Stimulated activated CD4-positive, alpha-beta T cell treated with anti-CD3 and anti-CD28 coated beads, TNF-alpha, amount 100 ng/mL, for 24 hours (primary cell): ENCODE measurements at regions not wholly inside any gene's neighbourhood (a gene's known extent, or its start where the extent isn't known, plus 50 kb on each side); places are given as distances from the start of the nearest gene placed in this dataset.
"Not testable (repeated sequence)": the region's sequence is repeated elsewhere in the genome, so short reads cannot be mapped to it uniquely, and the experiment has no call there.

ENCODE experiments used
- DNase-seq, 3 experiments: peaks; one replicate each; pipeline ENCODE4 v3.0.0-alpha.2; 2020; ENCODE audit warnings: low read depth in 3 of 3

- no peak for DNase-seq
Observed at GRCh38 chr10:84571146-84571545, 242.8 kb downstream of the CCSER2 start.

- DNase-seq: no peak
Observed at GRCh38 chr10:84574102-84574501, 245.7 kb downstream of the CCSER2 start.

- no peak for DNase-seq
Observed at GRCh38 chr10:84581976-84582375, 253.6 kb downstream of the CCSER2 start.

GRCh38 chr10:84583501-84583900, 255.1 kb downstream of the CCSER2 start:
- DNase-seq: no peak

GRCh38 chr10:84587789-84588188, 259.4 kb downstream of the CCSER2 start:
- DNase-seq: no peak

- DNase-seq: no peak
Observed at GRCh38 chr10:84588426-84588825, 260.0 kb downstream of the CCSER2 start.

- DNase-seq: no peak
Observed at GRCh38 chr10:84588971-84589370, 260.6 kb downstream of the CCSER2 start.

GRCh38 chr10:84589526-84590205, 261.3 kb downstream of the CCSER2 start:
- no peak for DNase-seq

GRCh38 chr10:84590327-84591193, 262.2 kb downstream of the CCSER2 start:
- DNase-seq: no peak

GRCh38 chr10:84593506-84593905, 265.1 kb downstream of the CCSER2 start:
- no peak for DNase-seq

- DNase-seq: no peak
Observed at GRCh38 chr10:84596585-84596984, 268.2 kb downstream of the CCSER2 start.

- no peak for DNase-seq
Observed at GRCh38 chr10:84599254-84599653, 270.9 kb downstream of the CCSER2 start.

GRCh38 chr10:84600947-84601346, 272.6 kb downstream of the CCSER2 start:
- DNase-seq: no peak

- DNase-seq: not testable (repeated sequence)
Observed at GRCh38 chr10:84602543-84602942, 274.2 kb downstream of the CCSER2 start.

- no peak for DNase-seq
Observed at GRCh38 chr10:84603971-84604370, 275.6 kb downstream of the CCSER2 start.

GRCh38 chr10:84605802-84606201, 277.4 kb downstream of the CCSER2 start:
- no peak for DNase-seq

GRCh38 chr10:84606428-84606827, 278.0 kb downstream of the CCSER2 start:
- DNase-seq: no peak

GRCh38 chr10:84607044-84607443, 278.7 kb downstream of the CCSER2 start:
- DNase-seq: no peak

GRCh38 chr10:84607523-84607922, 279.1 kb downstream of the CCSER2 start:
- no peak for DNase-seq

GRCh38 chr10:84608126-84608525, 279.7 kb downstream of the CCSER2 start:
- DNase-seq: no peak

- DNase-seq: no peak
Observed at GRCh38 chr10:84613336-84614021, 285.1 kb downstream of the CCSER2 start.

GRCh38 chr10:84626397-84627087, 298.2 kb downstream of the CCSER2 start:
- no peak for DNase-seq
